ENCODE measurements at regions not wholly inside any gene's neighbourhood (a gene's known extent, or its start where the extent isn't known, plus 50 kb on each side); places are given as distances from the start of the nearest gene placed in this dataset.

GRCh38 chr4:3880615-3881120, 114.5 kb downstream of the ADRA2C start:
- TF ChIP-seq, protein P1, sequence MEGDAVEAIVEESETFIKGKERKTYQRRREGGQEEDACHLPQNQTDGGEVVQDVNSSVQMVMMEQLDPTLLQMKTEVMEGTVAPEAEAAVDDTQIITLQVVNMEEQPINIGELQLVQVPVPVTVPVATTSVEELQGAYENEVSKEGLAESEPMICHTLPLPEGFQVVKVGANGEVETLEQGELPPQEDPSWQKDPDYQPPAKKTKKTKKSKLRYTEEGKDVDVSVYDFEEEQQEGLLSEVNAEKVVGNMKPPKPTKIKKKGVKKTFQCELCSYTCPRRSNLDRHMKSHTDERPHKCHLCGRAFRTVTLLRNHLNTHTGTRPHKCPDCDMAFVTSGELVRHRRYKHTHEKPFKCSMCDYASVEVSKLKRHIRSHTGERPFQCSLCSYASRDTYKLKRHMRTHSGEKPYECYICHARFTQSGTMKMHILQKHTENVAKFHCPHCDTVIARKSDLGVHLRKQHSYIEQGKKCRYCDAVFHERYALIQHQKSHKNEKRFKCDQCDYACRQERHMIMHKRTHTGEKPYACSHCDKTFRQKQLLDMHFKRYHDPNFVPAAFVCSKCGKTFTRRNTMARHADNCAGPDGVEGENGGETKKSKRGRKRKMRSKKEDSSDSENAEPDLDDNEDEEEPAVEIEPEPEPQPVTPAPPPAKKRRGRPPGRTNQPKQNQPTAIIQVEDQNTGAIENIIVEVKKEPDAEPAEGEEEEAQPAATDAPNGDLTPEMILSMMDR (IDR thresholded peaks at IDR 0.05): peak in 3 of 4 experiments; percentile 51 to 56 (median 54)
- no peak for TF ChIP-seq POLR2A (IDR thresholded peaks at IDR 0.05)
